IMR-90 (cell line): ENCODE measurements at regions not wholly inside any gene's neighbourhood (a gene's known extent, or its start where the extent isn't known, plus 50 kb on each side); places are given as distances from the start of the nearest gene placed in this dataset.
A peak's percentile ranks its signal among the peaks of the same experiment; 100 is the strongest.

Experiments
- ATAC-seq: fragments of 200-7000 bp; cut with Tn5 transposase; 2 replicates; pipeline ENCODE4 v1.9.1; 2020; ENCODE audit warnings: low read depth, mild to moderate bottlenecking, moderate library complexity
- BruUV-seq: library from RNA; stranded (reverse); fragments of 400-500 nt; replicated peaks from 2 replicates; lab custom pipeline; 2021; lab: Mats Ljungman, UMichigan
- CTCF ChIA-PET: fragments of 300-600 bp; formaldehyde crosslinking; extraction: SDS; loops from one replicate; lab custom pipeline; 2021; ENCODE audit warnings: antibody characterized with exemption; lab: Yijun Ruan, JAX
- POLR2A ChIA-PET: fragments of 300-600 bp; sonication (Branson Sonifier 250); formaldehyde crosslinking; loops from one replicate; lab custom pipeline; 2022; ENCODE audit warnings: antibody characterized with exemption; ENCODE audit not compliant: unreplicated experiment; lab: Charles Lee
- DNase-seq: peaks from one replicate; pipeline ENCODE4 v3.0.0; 2013
- H2AFZ ChIP-seq: replicated peaks from 2 replicates; pipeline ENCODE3; 2013; ENCODE audit warnings: low read length, mild to moderate bottlenecking; ENCODE audit not compliant: poor library complexity
- H2AK5ac ChIP-seq: 2 replicates; pipeline ENCODE4 v1.6.1; 2013; ENCODE audit warnings: low read depth, low read length, inconsistent platforms
- H2AK9ac ChIP-seq: replicated peaks from 2 replicates; pipeline ENCODE3; 2013; ENCODE audit warnings: mild to moderate bottlenecking, low read depth, low read length, moderate library complexity; ENCODE audit not compliant: poor library complexity
- H2BK120ac ChIP-seq: 2 replicates; pipeline ENCODE4 v1.6.1; 2013; ENCODE audit warnings: low read depth, low read length, inconsistent platforms
- H2BK15ac ChIP-seq: 3 replicates; pipeline ENCODE4 v1.6.1; 2013; ENCODE audit warnings: low read depth, low read length, inconsistent platforms
- H2BK20ac ChIP-seq: 2 replicates; pipeline ENCODE4 v1.6.1; 2013; ENCODE audit warnings: low read depth, mild to moderate bottlenecking, inconsistent platforms, low read length, moderate library complexity
- H2BK5ac ChIP-seq: 2 replicates; pipeline ENCODE4 v1.6.1; 2013; ENCODE audit warnings: mild to moderate bottlenecking, low read depth, low read length, inconsistent platforms; ENCODE audit not compliant: poor library complexity, severe bottlenecking
- H3K14ac ChIP-seq: replicated peaks from 2 replicates; pipeline ENCODE4 v1.6.1; 2013; ENCODE audit warnings: low read depth, low read length, inconsistent platforms
- H3K18ac ChIP-seq: 2 replicates; pipeline ENCODE4 v1.6.1; 2013; ENCODE audit warnings: low read depth, low read length, control low read depth
- H3K23ac ChIP-seq: 2 replicates; pipeline ENCODE4 v1.6.1; 2013; ENCODE audit warnings: low read depth, low read length, inconsistent platforms
- H3K27ac ChIP-seq: 2 replicates; pipeline ENCODE4 v1.5.1; 2013; ENCODE audit warnings: mild to moderate bottlenecking, control low read depth, low read length; ENCODE audit not compliant: insufficient read depth
- H3K27me3 ChIP-seq: 2 replicates; pipeline ENCODE4 v1.6.1; 2013; ENCODE audit warnings: low read length; ENCODE audit not compliant: control insufficient read depth, insufficient read depth
- H3K36me3 ChIP-seq: 2 replicates; pipeline ENCODE4 v1.6.1; 2013; ENCODE audit warnings: low read length, mixed read lengths; ENCODE audit not compliant: control insufficient read depth, insufficient read depth
- H3K4ac ChIP-seq: 2 replicates; pipeline ENCODE4 v1.6.1; 2013; ENCODE audit warnings: low read depth, low read length, inconsistent platforms
- H3K4me1 ChIP-seq: 2 replicates; pipeline ENCODE4 v1.6.1; 2013; ENCODE audit warnings: low read length, mixed read lengths; ENCODE audit not compliant: control insufficient read depth, insufficient read depth
- H3K4me2 ChIP-seq: 2 replicates; pipeline ENCODE4 v1.6.1; 2013; ENCODE audit warnings: low read depth, mild to moderate bottlenecking, control low read depth, low read length, moderate library complexity
- H3K4me3 ChIP-seq: 2 replicates; pipeline ENCODE4 v1.5.1; 2013; ENCODE audit warnings: low read depth, mild to moderate bottlenecking, control low read depth, low read length, moderate library complexity; ENCODE audit not compliant: insufficient read depth
- H3K56ac ChIP-seq: 2 replicates; pipeline ENCODE4 v1.6.1; 2013; ENCODE audit warnings: low read length, inconsistent platforms; ENCODE audit not compliant: insufficient read depth; ENCODE audit errors: extremely low read depth
- H3K79me1 ChIP-seq, 2 experiments: 2 replicates each; pipeline ENCODE4 v1.6.1; 2013; ENCODE audit warnings: low read length in 2 of 2, inconsistent platforms in 1 of 2, low read depth in 1 of 2
- H3K9ac ChIP-seq: 2 replicates; pipeline ENCODE4 v1.6.1; 2013; ENCODE audit warnings: low read depth, low read length, control low read depth
- H3K9me1 ChIP-seq: 2 replicates; pipeline ENCODE4 v1.6.1; 2013; ENCODE audit warnings: low read length, inconsistent platforms; ENCODE audit not compliant: insufficient read depth
- H3K9me3 ChIP-seq: 2 replicates; pipeline ENCODE4 v1.6.1; 2013; ENCODE audit warnings: low read length; ENCODE audit not compliant: control insufficient read depth, insufficient read depth
- H4K20me1 ChIP-seq: 2 replicates; pipeline ENCODE4 v1.6.1; 2013; ENCODE audit warnings: low read length, inconsistent platforms; ENCODE audit not compliant: insufficient read depth
- H4K5ac ChIP-seq: 2 replicates; pipeline ENCODE4 v1.6.1; 2013; ENCODE audit warnings: mild to moderate bottlenecking, low read depth, low read length, control low read depth
- H4K8ac ChIP-seq, 2 experiments: 2 replicates each; pipeline ENCODE4 v1.6.1; 2013; ENCODE audit warnings: low read depth in 2 of 2, low read length in 2 of 2, control low read depth in 1 of 2, inconsistent platforms in 1 of 2
- H4K91ac ChIP-seq: 2 replicates; pipeline ENCODE4 v1.6.1; 2013; ENCODE audit warnings: low read depth, low read length, inconsistent platforms; ENCODE audit not compliant: insufficient read depth
- BHLHE40 ChIP-seq: fragments of 150-350 bp; IDR thresholded peaks from 2 replicates; pipeline ENCODE4 v1.6.1; 2016; ENCODE audit warnings: mild to moderate bottlenecking, low read depth, low read length
- CEBPB ChIP-seq: IDR thresholded peaks from 2 replicates; pipeline ENCODE4 v1.6.1; 2012; ENCODE audit warnings: low read depth, low read length, improper control_type of control experiment
- CHD1 ChIP-seq: IDR thresholded peaks from 2 replicates; pipeline ENCODE4 v1.6.1; 2012; ENCODE audit warnings: low read depth, low read length, improper control_type of control experiment
- CTCF ChIP-seq: conservative IDR thresholded peaks from 2 replicates; pipeline ENCODE4 v1.5.1; 2012; ENCODE audit warnings: mild to moderate bottlenecking, low read depth, low read length, improper control_type of control experiment
- ELK1 ChIP-seq: fragments of 150-350 bp; IDR thresholded peaks from 2 replicates; pipeline ENCODE4 v1.6.1; 2016; ENCODE audit warnings: low read depth, mild to moderate bottlenecking, low read length, moderate library complexity, borderline replicate concordance
- FOS ChIP-seq: fragments of 150-350 bp; IDR thresholded peaks from 2 replicates; pipeline ENCODE4 v1.6.1; 2016; ENCODE audit warnings: low read depth, low read length
- MAFK ChIP-seq: IDR thresholded peaks from 2 replicates; pipeline ENCODE4 v1.6.1; 2012; ENCODE audit warnings: low read depth, low read length, improper control_type of control experiment
- MAZ ChIP-seq: IDR thresholded peaks from 2 replicates; pipeline ENCODE4 v1.6.1; 2012; ENCODE audit warnings: low read depth, mild to moderate bottlenecking, low read length, improper control_type of control experiment, moderate library complexity, borderline replicate concordance
- MXI1 ChIP-seq: IDR thresholded peaks from 2 replicates; pipeline ENCODE4 v1.6.1; 2012; ENCODE audit warnings: low read depth, mild to moderate bottlenecking, low read length, moderate library complexity, borderline replicate concordance
- NFE2L2 ChIP-seq: fragments of 150-350 bp; IDR thresholded peaks from 2 replicates; pipeline ENCODE4 v1.6.1; 2016; ENCODE audit warnings: low read depth, mild to moderate bottlenecking, low read length
- POLR2A ChIP-seq: IDR thresholded peaks from 2 replicates; pipeline ENCODE4 v1.6.1; 2012; ENCODE audit warnings: mild to moderate bottlenecking, low read depth, low read length
- RAD21 ChIP-seq: IDR thresholded peaks from 2 replicates; pipeline ENCODE4 v1.6.1; 2012; ENCODE audit warnings: low read length, improper control_type of control experiment
- RCOR1 ChIP-seq: IDR thresholded peaks from 2 replicates; pipeline ENCODE4 v1.6.1; 2012; ENCODE audit warnings: mild to moderate bottlenecking, low read length, improper control_type of control experiment; ENCODE audit not compliant: insufficient replicate concordance
- RFX5 ChIP-seq: IDR thresholded peaks from 2 replicates; pipeline ENCODE4 v1.8.0; 2012; ENCODE audit warnings: low read depth, mild to moderate bottlenecking, low read length, moderate library complexity
- SMC3 ChIP-seq: fragments of 150-350 bp; IDR thresholded peaks from 2 replicates; pipeline ENCODE4 v1.6.1; 2016; ENCODE audit warnings: low read depth, mild to moderate bottlenecking, antibody characterized with exemption, low read length, moderate library complexity
- USF2 ChIP-seq: fragments of 150-350 bp; IDR thresholded peaks from 2 replicates; pipeline ENCODE4 v1.6.1; 2017; ENCODE audit warnings: mild to moderate bottlenecking, antibody characterized with exemption, low read length, low read depth
- WGBS, 2 experiments: methylation state at CpG; one replicate each; pipeline versions ENCODE4 v1.1.5 to v1.1.7; 2013; ENCODE audit warnings: missing lambda C conversion rate in 2 of 2; ENCODE audit not compliant: insufficient read length in 1 of 2; ENCODE audit errors: extremely low coverage in 2 of 2; 5-methylcytosine and 5-hydroxymethylcytosine counted together
- dilution Hi-C: fragments of 300-500 bp; cut with HindIII; formaldehyde crosslinking; loops from one replicate; pipeline ENCODE4 v1.14.3; 2018; ENCODE audit warnings: low sequenced_read_pairs; ENCODE audit not compliant: unreplicated experiment
- in situ Hi-C: fragments of 300-500 bp; cut with MboI; formaldehyde crosslinking; loops from 3 replicates; pipeline ENCODE4 v1.14.3; 2019; ENCODE audit warnings: low sequenced_read_pairs, inconsistent platforms, mixed read lengths
- intact Hi-C: fragments of 100-400 bp; cut with micrococcal nuclease; formaldehyde crosslinking; loops from 2 replicates; pipeline ENCODE4 v1.10.0; 2022

GRCh38 chr14:89484051-89484844 is 67.2 kb upstream of the FOXN3 start:
- no peak overlapping the region for H3K18ac ChIP-seq
- H3K9me3 ChIP-seq, result no peaks in the 10 kb centered on the region
- 100% methylated on average over 1 of the region's 9 CpGs; no CpG with 5 or more reads in 1 of the 2 experiments for WGBS, 2 experiments
- in situ Hi-C loops (no loop called here), dilution Hi-C loops (no loop called here), intact Hi-C loops (no loop called here)
- H2AK9ac ChIP-seq, result peak overlapping the region; percentile 57
- no peak overlapping the region for H3K4ac ChIP-seq
- no peak overlapping the region for H3K4me2 ChIP-seq
- no peak overlapping the region for H4K91ac ChIP-seq
- no peak overlapping the region for H2BK15ac ChIP-seq
- H2BK20ac ChIP-seq, result no peak overlapping the region
- H4K8ac ChIP-seq, result no peak overlapping the region
- peaks cover 13 to 25% of the 10 kb centered on the region in 2 experiments; a peak in 2 of 4 replicates for H3K79me1 ChIP-seq
- H2AFZ ChIP-seq, result no peak overlapping the region
- ChIA-PET CTCF (no interaction called here), POLR2A (no interaction called here)
- no peak overlapping the region for H3K56ac ChIP-seq
- H3K14ac ChIP-seq, result no peak overlapping the region
- H2AK5ac ChIP-seq, result no peak overlapping the region
- ATAC-seq (no peak), DNase-seq (no peak)
- H3K4me3 ChIP-seq, result no peak overlapping the region
- H3K4me1 ChIP-seq, result no peaks in the 10 kb centered on the region; the same call in none of the 2 replicates
- peaks cover 8% of the 10 kb centered on the region for H3K9me1 ChIP-seq
- no TSS peak for BruUV-seq
- no peaks in the 10 kb centered on the region for H3K27me3 ChIP-seq
- no peak overlapping the region for H2BK5ac ChIP-seq
- H3K23ac ChIP-seq, result no peak overlapping the region
- H3K9ac ChIP-seq, result no peak overlapping the region
- no peak for TF ChIP-seq CTCF
- no peak for TF ChIP-seq SMC3
- TF ChIP-seq POLR2A, result no peak
- TF ChIP-seq BHLHE40, result no peak
- TF ChIP-seq USF2, result no peak
- TF ChIP-seq RCOR1, result no peak
- no peak for TF ChIP-seq CHD1
- no peak for TF ChIP-seq NFE2L2
- no peak for TF ChIP-seq CEBPB
- no peak for TF ChIP-seq FOS
- no peak for TF ChIP-seq RAD21
- no peak for TF ChIP-seq MAFK
- no peak for TF ChIP-seq RFX5
- no peak for TF ChIP-seq ELK1
- TF ChIP-seq MXI1, result no peak
- TF ChIP-seq MAZ, result no peak
- no peaks in the 10 kb centered on the region for H4K20me1 ChIP-seq
- no peak overlapping the region for H3K27ac ChIP-seq
- H4K5ac ChIP-seq, result no peak overlapping the region
- no peaks in the 10 kb centered on the region; the same call in 1 of the 2 replicates for H3K36me3 ChIP-seq
- H2BK120ac ChIP-seq, result no peak overlapping the region
